NCI-H82 treated with DMSO at 0.1 percent for 48 hours (cell line): ENCODE measurements at regions not wholly inside any gene's neighbourhood (a gene's known extent, or its start where the extent isn't known, plus 50 kb on each side); places are given as distances from the start of the nearest gene placed in this dataset.
"Not testable (repeated sequence)": the region's sequence is repeated elsewhere in the genome, so short reads cannot be mapped to it uniquely, and the experiment has no call there.

Experiments
- DNase-seq: peaks from one replicate; lab custom pipeline; 2025; ENCODE audit not compliant: unreplicated experiment; lab: John Stamatoyannopoulos, UW

DNA sequence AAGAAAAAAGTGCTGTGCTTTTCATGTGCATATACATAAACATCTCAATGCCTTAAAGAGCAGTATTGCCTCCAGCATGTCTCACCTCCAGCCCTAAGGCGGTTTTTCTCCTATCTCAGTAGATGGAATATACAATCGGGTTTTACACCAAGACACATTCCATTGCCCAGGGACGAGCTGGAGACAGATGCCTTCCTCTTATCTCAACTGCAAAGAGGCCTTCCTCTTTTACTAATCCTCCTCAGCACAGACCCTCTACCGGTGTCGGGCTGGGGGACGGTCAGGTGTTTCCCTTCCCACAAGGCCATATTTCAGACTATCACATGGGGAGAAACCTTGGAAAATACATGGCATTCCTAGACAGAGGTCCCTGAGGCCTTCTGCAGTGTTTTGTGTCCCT, 385.3 kb downstream of the AMY1C start:
- DNase-seq, result not testable (repeated sequence)

- DNase-seq, result no peak
Measured at GRCh38 chr1:104136621-104137020, 386.9 kb downstream of the AMY1C start.

GRCh38 chr1:104156738-104157137, 407.0 kb downstream of the AMY1C start:
- no peak for DNase-seq

DNA sequence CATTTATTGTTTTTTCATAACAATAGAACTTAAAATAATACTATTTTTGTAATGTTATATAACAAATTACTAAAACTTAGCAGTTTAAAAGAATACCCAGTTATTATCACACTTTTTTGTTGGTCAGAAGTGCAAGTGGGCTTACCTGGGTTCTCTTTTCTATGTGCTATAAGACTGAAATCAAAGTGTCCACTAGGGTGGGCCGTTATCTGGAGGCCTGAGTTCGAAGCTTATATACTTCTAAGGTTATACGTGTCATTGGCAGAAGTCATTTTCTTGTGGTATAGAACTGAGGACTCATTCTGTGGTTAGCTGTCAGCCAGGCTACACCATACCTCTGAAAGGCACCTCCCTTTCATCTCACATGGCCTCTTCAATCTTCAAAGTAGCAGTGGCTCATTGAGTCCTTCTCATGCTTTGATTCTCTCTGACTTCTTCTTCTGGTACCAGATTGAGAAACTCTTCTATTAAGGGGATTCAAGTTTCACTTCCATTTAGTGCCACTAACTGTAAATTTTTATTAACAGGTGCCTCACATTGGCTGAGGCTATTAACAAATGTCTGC, 414.3 kb downstream of the AMY1C start:
- no peak for DNase-seq

DNA sequence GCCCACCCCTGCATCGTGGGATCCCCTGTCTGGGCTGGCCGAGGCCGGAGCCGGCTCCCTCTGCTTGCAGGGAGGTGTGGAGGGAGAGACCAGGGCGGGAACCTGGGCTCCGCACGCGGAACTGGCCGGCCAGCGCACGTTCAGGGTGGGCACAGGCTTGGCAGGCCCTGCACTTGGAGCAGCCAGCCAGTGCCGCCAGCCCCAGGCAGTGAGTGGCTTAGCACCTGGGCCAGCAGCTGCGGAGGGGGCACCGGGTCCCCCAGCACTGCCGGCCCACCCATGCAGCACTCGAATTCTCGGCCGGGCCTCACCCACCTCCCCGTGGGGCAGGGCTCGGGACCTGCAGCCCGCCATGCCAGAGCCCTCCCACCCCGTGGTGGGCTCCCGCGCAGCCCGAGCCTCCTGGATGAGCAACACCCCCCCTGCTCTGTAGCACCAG, 422.6 kb downstream of the AMY1C start:
- no peak for DNase-seq

DNA sequence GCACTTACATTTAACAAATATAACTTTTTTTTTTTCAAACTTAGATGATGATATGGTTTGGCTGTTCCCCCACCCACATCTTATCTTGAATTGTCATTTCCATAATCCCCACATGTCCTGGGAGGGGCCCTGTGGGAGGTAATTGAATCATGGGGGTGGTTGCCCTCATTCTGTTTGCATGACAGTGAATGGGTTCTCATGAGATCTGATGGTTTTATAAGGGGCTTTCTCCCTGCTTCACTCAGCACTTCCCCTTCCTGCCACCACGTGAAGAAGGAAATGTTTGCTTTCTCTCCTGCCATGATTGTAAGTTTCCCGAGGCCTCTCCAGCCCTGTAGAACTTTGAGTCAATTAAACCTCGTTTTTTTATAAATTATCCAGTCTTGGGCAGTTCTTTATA, 432.6 kb downstream of the AMY1C start:
- DNase-seq, result no peak

GRCh38 chr1:104189207-104189606, 439.5 kb downstream of the AMY1C start:
- no peak for DNase-seq

DNA sequence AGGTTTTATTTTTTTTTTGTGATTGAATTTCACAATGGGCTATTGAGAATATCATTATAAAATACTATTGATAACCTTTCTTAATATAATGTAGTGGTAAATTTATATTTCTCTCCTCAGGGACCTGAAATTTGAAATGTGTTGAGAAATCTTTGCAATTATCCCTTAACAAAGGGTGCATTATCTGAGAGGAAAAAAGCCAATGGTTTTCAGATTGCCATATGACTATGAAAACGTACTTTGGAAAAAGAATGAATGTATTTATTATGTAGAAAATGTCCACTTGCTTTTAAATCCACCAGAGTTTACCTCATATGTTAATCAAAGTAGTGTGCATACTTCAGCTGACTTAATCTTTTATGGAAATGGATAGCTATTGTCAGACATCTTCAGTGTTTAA, 441.1 kb downstream of the AMY1C start:
- no peak for DNase-seq

- no peak for DNase-seq
Measured at GRCh38 chr1:104195395-104195794, 445.7 kb downstream of the AMY1C start.

DNA sequence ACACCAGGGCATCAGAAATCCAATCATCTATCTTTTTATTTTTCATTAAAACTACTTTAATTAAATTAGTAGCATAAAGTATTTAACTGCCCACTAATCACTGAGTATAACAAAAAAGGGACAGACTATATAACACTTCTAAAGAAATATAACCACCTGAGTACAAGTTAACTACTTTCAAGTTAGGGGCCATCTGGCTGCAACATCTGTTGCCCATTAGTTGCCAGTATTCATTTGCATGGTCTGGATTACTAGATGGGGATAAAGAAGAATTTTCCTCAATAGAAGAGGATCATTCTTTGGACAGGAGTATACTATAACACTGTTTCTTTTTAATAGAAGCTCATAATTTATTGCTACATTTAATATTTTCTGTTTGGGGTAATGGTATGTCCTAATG, 446.4 kb downstream of the AMY1C start:
- peak; percentile 94 for DNase-seq

DNA sequence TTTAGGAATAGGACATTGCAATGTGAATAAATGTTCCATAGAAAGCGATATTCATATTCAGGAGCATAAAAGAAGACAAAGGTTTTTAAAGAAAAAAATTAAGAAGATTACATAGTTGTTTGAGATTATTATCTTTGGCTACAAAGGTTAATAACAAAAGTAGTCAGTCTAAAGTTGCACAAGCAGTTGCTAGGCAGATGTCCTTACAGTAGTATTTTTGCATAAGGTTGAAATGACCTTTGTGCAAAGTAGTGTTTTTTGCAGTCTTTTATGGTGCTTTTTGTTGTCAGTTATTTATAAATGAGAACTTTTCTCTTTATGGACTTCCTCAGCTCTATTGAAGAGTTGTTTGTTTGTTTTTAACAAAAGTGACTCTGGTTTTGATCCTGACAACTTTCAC, 447.8 kb downstream of the AMY1C start:
- DNase-seq, result no peak

GRCh38 chr1:104212239-104212638, 462.5 kb downstream of the AMY1C start:
- no peak for DNase-seq

DNA sequence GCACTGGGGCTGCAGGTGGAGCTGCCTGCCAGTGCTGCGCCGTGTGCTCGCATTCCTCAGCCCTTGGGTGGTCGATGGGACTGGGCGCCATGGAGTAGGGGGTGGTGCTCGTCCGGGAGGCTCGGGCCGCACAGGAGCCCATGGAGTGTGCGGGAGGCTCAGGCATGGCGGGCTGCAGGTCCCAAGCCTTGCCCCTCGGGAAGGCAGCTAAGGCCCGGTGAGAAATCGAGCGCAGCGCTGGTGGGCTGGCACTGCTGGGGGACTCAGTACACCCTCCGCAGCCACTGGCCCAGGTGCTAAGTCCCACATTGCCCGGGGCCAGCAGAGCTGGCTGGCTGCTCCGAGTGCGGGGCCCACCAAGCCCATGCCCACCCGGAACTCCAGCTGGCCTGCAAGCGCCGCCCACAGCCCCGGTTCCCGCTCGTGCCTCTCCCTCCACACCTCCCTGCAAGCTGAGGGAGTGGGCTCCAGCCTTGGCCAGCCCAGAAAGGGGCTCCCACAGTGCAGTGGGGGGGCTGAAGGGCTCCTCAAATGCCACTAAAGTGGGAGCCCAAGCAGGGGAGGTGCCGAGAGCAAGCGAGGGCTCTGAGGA, 467.8 kb downstream of the AMY1C start:
- DNase-seq, result not testable (repeated sequence)

DNA sequence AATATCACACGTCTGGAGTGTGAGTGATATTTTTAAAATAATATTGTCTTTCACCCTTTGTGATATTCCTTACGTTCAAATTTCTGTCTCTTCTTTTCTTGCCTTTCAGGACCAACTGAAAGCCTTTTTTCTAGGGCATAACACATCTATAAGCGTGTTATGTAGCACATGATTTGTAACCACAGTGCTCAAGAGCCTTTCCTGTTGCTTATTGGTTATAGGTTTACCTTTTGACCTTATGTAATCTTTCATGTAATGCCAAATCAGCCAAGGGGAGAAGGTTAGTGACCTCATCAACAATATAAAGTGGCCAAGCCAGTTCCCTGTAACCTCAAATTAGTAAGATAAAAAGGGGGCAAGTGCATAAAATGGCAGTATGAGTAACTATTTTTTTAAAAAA, 480.2 kb downstream of the AMY1C start:
- no peak for DNase-seq

GRCh38 chr1:104231676-104232075, 482.0 kb downstream of the AMY1C start:
- no peak for DNase-seq

DNA sequence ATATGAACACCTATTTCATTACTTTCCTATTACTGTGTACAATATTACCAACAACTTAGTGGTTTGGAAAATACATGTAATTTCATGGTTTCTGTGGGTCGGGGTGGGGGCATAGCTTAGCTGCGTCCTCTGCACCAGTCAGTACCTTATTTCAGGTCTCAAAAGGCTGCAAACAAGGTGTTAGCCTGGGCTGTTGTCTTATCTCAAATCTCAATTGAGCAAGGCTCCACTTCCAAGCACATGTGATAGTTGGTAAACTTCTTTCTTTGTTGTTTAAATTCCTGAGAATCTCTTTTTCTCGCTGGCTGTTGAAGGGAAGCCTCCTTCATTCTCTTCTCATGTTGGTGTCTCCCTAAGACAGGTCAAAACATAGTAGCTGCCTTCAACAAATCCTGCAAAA, 485.4 kb downstream of the AMY1C start:
- DNase-seq, result no peak

GRCh38 chr1:104238991-104239390, 489.3 kb downstream of the AMY1C start:
- no peak for DNase-seq

GRCh38 chr1:104248385-104248784, 498.7 kb downstream of the AMY1C start:
- no peak for DNase-seq

GRCh38 chr1:104259481-104259880, 509.8 kb downstream of the AMY1C start:
- no peak for DNase-seq

DNA sequence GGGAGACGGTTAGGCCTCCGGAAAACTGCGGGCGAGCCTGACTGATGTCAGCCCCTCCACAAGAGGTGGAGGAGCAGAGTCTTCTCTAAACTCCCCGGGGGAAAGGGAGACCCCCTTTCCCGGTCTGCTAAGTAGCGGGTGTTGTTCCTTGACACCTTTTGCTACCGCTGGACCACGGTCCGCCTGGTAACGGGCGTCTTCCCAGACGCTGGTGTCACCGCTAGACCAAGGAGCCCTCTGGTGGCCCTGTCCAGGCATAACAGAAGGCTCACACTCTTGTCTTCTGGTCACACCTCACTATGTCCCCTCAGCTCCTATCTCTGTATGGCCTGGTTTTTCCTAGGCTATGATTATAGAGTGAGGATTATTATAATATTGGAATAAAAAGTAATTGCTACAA, 513.4 kb downstream of the AMY1C start:
- not testable (repeated sequence) for DNase-seq

DNA sequence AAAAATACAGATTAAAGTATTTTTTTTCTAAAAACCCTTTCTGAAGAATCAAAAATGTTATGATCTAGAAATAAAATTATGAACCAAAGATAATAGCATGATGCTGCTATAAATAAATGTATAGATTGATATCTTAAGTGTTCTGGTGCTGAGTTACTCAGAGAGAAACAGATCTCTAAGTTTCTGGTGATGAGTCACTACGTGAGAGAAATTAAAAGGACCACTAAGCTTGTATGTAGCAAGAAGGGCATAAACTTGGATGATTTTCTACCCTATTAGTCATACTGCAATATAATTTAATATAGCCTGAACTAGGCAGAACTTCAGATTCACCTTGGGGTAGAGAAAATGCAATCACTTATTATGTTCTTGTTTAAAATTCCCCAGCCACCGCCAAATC, 514.8 kb downstream of the AMY1C start:
- DNase-seq, result no peak

DNA sequence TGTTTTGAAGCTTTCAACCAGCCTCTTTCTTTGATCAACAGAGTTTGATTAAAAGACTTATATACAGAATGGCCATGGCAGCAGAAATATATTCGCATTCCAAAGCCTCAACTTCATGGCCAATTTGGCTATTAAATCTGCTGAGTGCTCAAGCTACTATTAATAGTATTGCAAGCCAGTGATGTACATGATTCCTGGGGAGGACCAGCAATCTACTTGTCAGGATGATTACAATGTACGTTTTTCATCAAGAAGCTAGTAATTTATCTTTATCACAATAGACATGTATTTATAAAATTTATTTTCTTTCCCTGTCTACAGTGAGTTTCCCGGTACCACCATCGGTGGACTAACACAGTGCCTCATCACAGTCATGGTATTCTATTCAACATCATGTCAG, 515.5 kb downstream of the AMY1C start:
- no peak for DNase-seq

- no peak for DNase-seq
Measured at GRCh38 chr1:104266612-104267011, 516.9 kb downstream of the AMY1C start.
